Medulla oblongata (tissue), 1 donor: ENCODE measurements at regions not wholly inside any gene's neighbourhood (a gene's known extent, or its start where the extent isn't known, plus 50 kb on each side); places are given as distances from the start of the nearest gene placed in this dataset.
"Not testable (repeated sequence)": the region's sequence is repeated elsewhere in the genome, so short reads cannot be mapped to it uniquely, and the experiment has no call there.

ENCODE experiments used
- DNase-seq: peaks from one replicate; pipeline ENCODE4 v3.0.0-alpha.2; 2015; ENCODE audit errors: extremely low spot score

DNA sequence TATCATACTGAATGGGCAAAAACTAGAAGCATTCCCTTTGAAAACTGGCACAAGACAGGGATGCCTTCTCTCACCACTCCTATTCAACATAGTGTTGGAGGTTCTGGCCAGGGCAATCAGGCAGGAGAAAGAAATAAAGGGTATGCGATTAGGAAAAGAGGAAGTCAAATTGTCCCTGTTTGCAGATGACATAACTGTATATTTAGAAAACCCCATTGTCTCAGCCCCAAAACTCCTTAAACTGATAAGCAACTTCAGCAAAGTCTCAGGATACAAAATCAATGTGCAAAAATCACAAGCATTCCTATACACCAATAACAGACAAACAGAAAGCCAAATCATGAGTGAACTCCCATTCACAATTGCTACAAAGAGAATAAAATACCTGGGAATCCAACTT is 52.5 kb upstream of the CCDC71L start:
- DNase-seq: not testable (repeated sequence)

DNA sequence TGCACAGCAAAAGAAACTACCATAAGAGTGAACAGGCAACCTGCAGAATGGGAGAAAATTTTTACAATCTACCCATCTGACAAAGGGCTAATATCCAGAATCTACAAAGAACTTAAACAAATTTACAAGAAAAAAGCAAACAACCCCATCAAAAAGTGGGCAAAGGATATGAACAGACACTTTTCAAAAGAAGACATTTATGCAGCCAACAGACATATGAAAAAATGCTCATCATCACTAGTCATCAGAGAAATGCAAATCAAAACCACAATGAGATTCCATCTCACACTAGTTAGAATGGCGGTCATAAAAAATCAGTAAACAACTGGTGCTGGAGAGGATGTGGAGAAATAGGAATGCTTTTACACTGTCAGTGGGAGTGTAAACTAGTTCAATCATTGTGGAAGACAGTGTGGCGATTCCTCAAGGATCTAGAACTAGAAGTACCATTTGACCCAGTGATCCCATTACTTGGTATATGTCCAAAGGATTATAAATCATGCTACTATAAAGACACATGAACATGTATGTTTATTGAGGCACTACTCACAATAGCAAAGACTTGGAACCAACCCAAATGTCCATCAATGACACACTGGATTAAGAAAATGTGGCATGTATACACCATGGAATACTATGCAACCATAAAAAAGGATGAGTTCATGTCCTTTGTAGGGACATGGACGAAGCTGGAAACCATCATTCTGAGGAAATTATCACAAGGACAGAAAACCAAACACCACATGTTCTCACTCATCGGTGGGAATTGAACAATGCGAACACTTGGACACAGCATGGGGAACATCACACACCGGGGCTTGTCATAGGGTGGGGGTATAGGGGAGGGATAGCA is 53.9 kb upstream of the CCDC71L start:
- DNase-seq: not testable (repeated sequence)

DNA sequence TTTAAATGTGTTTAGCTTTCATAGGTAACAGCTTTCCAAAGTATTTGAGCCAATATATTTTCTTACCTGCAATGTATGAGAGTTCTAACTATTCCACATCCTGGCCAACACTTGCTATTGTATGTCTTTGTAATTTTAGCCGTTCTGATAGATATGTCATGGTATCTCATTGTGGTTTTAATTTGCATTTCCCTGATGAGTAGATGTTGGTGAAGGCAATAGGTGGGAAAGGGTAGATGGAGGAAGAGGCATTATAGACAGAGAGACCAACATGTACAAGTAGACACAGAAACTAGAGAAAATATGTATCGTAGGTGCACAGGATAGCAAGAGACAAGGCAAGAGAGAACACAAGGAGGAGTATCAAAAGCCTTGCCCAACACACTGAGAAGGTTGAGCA is 54.8 kb upstream of the CCDC71L start:
- no peak for DNase-seq

DNA sequence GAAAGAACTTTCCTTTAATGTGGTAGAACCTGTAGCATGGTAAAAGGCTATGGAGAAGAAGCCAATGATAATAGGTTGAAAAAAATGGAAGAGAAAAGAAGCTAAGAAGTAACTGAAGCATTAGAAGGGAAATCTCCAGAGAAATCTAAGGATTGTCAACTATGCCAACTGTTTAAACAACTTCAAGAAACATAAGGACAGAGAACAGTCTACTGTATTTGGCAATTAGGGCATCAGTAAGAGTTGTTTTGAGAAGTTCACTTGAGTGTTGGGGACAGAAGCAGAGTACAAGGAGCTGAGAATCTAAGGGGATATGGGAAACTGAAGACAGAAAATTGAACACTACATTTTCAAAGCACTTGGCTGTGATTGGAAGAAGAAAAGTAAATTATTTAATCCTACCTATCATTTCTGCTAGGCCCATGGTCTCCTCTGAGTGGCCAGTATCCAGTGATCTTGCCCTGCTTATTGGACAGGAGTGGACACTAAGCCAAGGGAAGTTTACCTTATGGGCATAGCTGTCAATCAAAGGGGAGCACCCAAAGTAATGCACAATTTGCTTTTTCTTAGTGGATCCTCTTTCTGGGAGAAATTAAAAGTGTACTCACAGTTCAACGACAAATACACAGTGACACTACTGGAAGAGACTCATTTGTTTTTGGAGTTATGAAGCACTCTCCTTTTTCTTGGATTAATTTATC is 56.4 kb upstream of the CCDC71L start:
- no peak for DNase-seq

DNA sequence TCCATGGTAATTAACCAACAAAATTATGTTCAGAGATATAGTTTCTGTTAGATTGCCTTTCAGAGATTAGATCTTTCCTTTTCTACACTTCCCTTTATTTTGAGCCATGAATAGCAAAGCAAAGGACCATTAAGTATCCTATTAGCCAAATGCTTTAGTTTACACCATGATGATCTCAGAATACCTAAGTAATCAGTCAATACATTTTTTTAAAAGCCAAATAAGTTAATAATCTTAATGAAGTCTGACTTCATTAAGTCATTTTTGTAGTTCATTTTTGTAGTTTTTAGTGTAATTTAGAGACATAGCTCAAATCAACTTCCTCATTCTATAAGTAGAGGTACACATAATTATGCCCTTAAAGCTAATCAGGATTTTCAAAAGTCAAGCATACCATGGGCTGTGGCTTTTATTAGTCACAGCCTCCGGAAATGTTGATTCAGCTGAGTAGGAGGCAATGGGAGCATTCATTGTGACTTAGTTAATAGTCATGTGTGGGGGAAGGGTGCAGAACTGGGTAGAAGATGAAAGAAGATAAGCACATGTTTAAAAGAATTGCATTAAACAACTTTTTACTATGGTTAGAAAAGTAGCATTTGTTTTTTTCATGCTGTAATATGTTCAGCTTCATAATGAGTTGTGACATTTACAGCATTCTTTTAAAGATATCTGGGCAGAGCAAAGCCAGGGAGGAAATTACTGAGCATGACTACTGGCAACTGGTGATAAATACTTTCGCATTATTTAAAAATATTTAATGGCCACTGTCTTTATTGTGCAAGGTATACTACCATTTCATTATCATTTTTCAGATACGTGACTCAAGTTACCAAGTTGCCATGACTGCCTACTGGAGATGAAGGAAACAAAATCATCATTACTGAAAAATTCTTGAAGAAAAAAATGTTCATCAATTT is 57.3 kb upstream of the CCDC71L start:
- peak; percentile 17 for DNase-seq

DNA sequence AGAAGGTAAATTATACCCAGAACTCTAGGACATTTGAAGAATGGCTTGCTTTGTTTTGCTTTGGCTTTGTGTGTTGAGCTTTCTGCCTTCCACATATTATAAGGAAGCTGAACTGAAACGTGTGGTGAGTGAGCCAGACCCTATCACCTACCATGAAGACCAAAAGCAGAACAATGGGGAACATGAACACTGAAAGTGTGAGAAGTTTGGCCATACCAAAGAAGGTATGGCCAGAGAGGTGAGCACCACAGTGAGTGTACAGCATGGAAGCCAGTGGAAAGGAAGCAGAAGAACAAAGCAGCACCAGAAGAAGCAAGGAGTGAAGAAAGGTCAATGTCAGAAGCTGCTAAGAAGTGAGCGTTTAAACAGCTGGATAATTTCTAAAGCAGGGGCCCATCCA is 59.7 kb upstream of the CCDC71L start:
- no peak for DNase-seq

DNA sequence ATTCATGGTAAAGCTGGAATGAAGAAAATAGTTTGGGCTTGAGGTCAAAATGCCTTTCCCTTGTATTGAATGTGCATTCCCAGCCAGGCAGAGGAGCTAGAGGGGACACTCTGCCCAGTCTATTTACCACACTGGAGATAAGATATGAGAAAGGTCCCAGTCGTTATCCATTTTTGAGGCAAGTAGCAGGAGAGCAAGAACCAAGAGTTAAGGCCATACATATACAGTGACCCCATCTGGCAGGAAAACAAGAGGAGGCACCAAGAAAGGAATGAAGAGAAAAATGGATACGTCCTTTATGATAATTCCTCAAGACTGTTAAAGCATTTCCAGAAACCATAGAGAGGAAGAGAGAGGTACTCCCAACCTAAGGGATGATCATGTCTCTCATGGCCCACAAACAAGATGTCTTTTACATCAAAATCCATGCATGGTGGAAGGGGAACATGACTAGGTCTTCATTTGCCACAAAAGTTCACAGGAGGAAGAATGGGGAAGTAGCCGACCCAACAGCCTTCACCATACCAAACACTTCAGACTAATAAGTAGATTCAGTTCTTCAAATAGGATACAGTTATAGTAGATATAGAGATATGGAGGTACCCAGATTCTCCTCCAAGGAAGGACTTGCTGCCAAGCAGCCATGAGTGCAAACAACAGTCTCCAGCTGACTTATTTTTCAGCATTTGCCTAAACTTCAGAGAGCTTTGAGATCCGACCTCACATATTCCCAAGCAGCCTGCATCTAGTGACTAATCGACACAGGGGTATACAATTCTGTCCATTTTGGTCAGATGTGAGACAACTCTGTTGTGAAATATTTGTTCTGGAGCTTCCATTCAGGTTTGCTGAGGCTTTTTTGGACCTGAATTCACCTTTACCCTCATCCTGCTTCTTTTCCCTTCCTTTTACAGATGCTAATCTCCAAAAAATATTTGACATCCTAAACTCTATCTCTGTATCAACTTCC is 61.1 kb upstream of the CCDC71L start:
- peak; percentile 17 for DNase-seq

DNA sequence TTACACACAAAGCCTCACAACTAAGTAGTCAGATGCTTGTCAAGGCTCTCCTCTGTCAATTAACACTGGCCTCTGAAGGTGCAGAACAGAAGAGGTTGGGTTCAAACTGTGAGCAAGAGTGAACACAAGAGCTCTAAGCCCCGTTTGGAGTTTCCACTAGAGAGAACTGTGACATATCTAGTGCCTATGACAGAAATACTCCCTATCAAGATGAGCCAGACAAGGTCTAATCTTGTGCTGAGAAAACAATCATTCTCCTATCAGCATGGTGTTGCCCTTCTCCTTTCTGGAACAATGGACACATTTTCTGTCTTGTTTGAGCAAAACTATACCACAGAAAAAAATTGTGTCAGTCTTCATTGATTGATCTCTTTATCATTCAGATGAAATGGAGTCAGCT is 62.4 kb upstream of the CCDC71L start:
- no peak for DNase-seq

DNA sequence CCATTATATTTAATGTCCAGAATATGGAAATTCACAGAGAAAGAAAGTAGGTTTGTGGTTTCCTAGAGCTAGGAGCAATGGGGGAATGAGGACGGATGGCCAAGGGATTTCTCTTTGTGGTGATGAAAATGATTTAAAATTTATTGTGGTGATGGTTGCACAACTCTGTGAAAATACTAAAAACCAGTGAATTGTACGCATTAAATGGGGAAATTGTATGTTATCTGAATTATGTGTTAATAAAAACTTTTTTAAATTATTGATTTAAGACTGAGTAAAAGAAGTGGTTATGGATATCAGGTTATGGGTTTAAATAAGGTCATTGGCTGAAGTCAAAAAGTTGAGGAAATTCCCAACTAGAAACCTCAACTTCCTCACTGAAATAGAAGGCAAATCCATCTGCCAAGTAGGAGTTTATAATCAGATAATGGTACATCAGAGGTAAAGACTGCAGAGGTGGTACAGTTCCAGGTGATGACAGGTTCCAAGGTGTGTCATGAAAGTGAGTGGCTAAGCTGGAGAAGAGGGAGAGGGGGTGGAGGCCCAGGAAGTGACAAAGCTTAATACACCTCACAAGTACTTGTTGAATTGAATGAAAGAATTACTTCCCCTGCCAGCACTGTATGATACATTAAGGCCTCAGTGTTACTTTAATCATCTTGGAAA is 68.9 kb upstream of the CCDC71L start:
- no peak for DNase-seq

DNA sequence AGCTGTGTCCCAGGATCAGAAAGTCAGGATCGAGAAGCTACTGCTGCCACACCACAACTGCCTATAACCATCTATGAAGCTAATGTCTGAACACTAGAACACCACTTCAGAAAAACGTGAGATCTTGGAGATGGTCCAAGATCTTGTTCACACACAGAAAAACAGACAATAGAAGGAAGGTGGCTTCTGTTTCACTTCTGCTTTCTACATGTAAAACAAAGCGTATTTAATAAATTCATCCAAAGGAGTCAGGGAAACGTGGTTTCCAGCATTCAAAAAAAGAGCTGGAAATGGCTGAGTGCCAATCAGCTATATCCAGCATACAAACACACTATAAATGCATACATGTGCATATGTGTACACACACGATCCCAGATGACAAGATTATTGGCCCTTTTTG is 70.2 kb upstream of the CCDC71L start:
- DNase-seq: peak; percentile 51

DNA sequence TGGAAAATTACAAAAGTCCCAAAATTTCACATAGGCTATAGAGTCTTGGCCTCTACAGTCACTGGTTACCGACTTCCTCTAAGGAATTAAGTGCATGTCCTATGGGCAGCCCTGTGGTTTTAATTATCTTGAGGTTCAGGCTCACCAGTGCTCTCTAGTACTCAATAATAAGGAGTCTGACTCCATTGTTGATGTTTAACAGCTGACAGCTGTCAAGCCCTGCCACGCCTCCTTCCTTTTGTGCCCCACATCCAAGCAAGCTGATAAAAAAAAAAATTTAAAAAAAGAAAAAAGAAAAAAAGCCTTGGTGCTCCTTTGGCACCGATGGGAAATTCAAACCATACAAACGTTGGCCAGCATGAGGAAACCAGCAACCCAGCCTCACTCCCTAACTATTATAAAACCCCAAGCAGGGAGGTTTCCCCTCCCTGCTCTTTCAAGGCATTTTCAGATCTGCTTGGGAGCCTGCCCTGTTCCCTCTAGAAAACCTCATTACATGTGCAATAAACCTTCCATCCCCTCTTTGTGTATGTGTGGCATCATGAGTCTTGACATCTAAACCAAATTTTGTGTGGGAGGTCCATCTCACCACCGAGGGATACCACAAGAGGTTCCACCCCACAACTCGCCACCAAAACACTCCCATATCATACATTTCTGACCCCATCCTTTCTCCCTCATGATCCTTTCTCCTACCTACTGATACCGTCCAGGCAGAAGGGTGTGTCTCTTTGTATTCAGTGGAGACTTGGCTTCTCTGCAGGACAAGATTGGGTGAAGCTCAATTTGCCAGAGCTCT is 70.9 kb upstream of the CCDC71L start:
- no peak for DNase-seq

DNA sequence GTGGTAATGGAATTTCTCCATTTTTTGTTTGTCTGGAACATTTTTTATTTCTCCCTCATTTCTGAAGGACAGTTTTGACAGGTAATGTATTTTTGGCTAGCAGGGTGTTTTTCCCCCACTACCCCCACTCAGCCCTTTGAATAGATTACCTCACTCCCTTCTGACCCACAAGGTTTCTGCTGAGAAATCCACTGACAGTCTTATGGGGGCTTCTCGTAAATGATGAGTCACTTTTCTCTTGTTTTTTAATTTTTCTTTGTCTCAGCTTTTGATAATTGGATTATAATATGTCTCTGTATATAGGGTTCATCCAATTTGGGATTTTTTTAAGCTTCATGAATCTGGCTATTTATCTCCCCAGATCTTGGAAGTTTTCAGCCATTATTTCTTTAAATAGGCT is 74.7 kb upstream of the CCDC71L start:
- DNase-seq: no peak

DNA sequence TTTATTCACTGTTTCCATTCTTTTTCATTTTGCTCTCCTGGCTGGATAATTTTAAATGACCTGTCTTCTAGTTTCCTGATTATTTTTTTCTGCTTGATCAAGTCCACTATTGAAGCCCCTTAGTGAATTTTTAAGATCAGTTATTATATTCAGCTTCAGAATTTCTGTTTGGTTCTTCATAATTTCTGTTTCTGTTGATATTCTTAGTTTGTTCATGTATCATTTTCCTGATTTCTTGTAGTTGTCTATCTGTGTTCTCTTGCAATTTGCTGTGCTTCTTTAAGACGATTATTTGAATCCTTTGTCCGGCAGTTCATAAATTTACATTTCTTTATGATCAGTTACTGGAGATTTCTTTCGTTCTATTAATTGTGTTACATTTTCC is 75.2 kb upstream of the CCDC71L start:
- DNase-seq: no peak

DNA sequence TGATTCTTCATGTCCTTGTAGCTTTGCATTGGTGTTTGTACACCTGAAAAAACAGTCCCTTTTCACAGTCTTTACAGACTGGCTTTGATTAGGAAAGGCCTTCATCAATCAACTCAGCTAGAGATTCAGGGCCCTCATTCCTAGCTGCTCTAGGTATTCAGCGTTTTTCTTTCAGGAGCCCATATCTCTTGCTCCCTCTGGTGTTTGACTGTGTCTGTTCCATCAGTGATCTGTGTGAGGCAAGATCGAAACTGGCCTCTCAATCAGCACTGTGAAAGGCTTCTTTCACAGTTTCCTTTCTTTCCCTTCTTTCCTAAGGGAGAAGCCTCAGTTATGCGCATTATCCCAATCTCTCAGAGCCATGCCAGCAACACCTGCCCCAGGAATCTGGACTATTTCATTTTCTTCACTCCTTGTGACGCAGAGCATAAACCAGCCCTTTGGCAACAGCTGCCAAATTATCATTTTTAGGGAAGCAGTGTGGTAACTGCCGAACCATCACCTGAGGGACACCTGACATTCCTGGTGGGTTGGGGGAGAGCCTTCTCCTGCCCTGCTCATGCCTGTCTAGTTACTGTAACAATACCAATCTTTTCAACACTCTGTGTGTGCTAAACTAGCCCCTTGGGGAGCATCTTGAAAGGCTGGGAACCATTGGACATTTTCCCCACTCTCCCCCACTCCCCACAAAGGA is 75.7 kb upstream of the CCDC71L start:
- DNase-seq: peak; percentile 59

DNA sequence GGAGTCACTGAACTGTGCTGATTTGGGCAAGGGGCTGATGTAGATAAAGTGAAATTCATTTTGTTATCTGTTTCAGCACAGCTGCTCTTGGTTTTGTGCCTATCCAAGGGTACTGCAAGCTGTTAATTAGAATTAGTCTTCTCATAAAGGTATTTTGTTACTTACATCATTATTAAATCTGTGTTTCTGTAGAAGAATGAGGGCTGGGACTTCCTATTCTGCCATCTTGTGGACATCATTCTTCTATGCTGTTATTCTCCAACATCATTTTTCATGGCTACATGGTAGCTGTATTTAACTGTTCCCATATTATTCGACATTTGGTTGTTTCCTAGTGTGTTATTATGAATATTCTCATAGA is 76.2 kb upstream of the CCDC71L start:
- no peak for DNase-seq

DNA sequence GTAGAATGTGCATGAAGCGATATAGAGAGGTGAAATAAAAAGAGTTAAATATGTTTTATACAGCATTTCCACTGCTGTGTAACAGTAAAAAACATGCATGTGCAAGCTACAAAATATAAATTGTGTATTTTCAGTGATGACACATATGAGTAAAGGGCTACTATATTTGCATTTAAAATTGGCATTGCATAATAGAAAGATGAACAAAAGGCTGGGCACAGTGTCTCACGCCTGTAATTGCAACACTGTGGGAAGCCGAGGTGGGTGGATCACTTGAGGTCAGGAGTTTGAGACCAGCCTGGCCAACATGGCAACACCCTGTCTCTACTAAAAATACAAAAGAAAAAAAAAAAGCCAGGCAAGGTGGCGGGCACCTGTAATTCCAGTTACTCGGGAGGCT is 79.8 kb upstream of the CCDC71L start:
- no peak for DNase-seq

DNA sequence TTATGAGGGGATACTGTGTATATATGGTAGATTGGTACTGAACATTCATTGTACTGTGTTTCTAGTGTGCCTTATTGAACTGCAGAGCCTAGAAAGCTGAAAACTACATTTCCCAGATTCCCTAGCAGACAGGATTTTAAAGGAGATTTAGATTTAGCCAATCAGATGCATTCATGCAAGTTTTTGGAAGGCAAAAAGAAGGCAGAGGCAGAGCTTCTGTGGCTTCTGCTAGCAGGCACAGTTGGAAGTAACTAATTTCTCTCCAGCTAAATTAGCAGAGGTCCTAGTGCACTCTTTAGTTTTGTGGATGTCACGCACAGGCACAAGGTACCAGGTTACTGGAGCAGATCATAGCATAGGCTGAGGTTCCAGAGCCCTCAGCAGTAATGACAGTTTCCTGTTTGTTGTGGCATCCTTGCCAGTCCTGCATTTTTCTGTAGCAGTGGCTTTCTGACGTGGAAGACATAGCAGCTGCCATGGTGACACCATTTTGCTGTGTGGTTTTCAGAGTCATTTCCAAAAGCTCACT is 83.7 kb upstream of the CCDC71L start:
- no peak for DNase-seq

DNA sequence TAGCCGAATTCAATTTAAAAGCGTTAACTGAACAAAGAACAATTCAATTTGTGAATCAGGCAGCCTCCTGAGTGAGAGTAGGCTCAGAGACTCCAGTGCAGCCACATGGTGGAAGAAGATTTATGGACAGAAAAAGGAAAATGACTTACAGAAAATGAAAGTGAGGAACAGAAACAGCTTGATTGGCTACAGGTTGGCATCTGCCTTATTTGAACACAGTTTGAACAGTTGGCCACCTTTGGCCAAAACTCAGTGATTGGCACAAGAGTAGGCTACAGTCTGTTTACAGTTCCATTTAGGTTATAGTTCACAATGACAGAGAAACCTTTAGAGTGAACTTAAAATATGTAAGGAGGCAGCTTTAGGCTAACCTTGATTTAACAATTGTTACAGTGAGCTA is 86.3 kb upstream of the CCDC71L start:
- not testable (repeated sequence) for DNase-seq

DNA sequence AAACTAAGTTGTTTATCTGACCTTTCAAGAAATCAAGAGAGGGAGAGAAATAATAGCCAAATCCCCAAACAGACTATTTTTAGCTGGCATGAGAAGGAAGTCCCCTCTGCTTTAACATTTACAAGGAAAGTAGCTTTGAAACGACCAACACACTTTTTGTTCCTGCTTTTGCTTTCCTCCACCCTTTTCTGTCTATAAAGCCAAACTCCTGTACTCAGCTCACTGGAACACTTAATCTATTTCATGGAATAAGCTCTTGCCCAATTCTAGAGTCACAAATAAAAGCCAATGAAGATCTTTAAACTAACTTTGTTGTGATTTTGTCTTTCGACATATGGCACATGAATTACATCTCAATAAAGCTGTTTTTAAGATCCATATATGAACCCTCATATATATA is 86.8 kb upstream of the CCDC71L start:
- DNase-seq: no peak
